ENCODE measurements at regions not wholly inside any gene's neighbourhood (a gene's known extent, or its start where the extent isn't known, plus 50 kb on each side); places are given as distances from the start of the nearest gene placed in this dataset.

GRCh38 chr2:217735899-217736298 is 266.9 kb downstream of the TNS1 start:
- H3K27ac ChIP-seq (ENCODE audit: low read depth, low read length, poor library complexity, severe bottlenecking): no peak overlapping the region
- no peak for DNase-seq (ENCODE audit: low spot score)

GRCh38 chr2:217735034-217735433 is 267.8 kb downstream of the TNS1 start:
- CTCF ChIA-PET: no interaction called here
- peaks cover 7% of the 10 kb centered on the region for H3K4me1 ChIP-seq (ENCODE audit: insufficient read depth, low read length, poor library complexity, severe bottlenecking)

More at GRCh38 chr2:217735899-217736298, 266.9 kb downstream of the TNS1 start:
- ChIA-PET POLR2A (ENCODE audit: low non-redundant PET) (no interaction called here), CTCF (no interaction called here)
- intact Hi-C loops (cut with micrococcal nuclease; ENCODE audit: unreplicated experiment): no loop called here
- Histone ChIP-seq H3K9me3 (ENCODE audit: low read depth, low read length, poor library complexity, severe bottlenecking) (no peaks in the 10 kb centered on the region), H3K4me3 (ENCODE audit: low read depth, low read length, poor library complexity, severe bottlenecking) (no peak overlapping the region), H3K27me3 (replicated peaks; ENCODE audit: insufficient read depth, low read depth, low read length, poor library complexity) (no peaks in the 10 kb centered on the region), H3K36me3 (ENCODE audit: insufficient read depth, low read length, poor library complexity, severe bottlenecking) (no peaks in the 10 kb centered on the region), H3K4me1 (ENCODE audit: insufficient read depth, low read length, poor library complexity, severe bottlenecking) (no peaks in the 10 kb centered on the region)
- BruUV-seq (replicated peaks): no TSS peak
- TF ChIP-seq CTCF (conservative IDR thresholded peaks at IDR 0.05; ENCODE audit: low read depth, low read length): no peak

GRCh38 chr2:217733461-217733860 is 269.3 kb downstream of the TNS1 start:
- H3K27ac ChIP-seq (ENCODE audit: low read depth, low read length, poor library complexity, severe bottlenecking): no peak overlapping the region
- DNase-seq (ENCODE audit: low spot score): no peak

More at GRCh38 chr2:217735034-217735433, 267.8 kb downstream of the TNS1 start:
- DNase-seq (ENCODE audit: low spot score): no peak
- POLR2A ChIA-PET (ENCODE audit: low non-redundant PET): no interaction called here
- H3K27me3 ChIP-seq (replicated peaks; ENCODE audit: insufficient read depth, low read depth, low read length, poor library complexity): no peaks in the 10 kb centered on the region
- no peak overlapping the region for H3K4me3 ChIP-seq (ENCODE audit: low read depth, low read length, poor library complexity, severe bottlenecking)
- H3K36me3 ChIP-seq (ENCODE audit: insufficient read depth, low read length, poor library complexity, severe bottlenecking): no peaks in the 10 kb centered on the region
- H3K27ac ChIP-seq (ENCODE audit: low read depth, low read length, poor library complexity, severe bottlenecking): no peak overlapping the region
- no peaks in the 10 kb centered on the region for H3K9me3 ChIP-seq (ENCODE audit: low read depth, low read length, poor library complexity, severe bottlenecking)
- BruUV-seq (replicated peaks): no TSS peak
- intact Hi-C loops (cut with micrococcal nuclease; ENCODE audit: unreplicated experiment): no loop called here
- TF ChIP-seq EZH2 (IDR thresholded peaks at IDR 0.05; ENCODE audit: borderline replicate concordance, low read depth, low read length, poor library complexity, severe bottlenecking) (no peak), CTCF (conservative IDR thresholded peaks at IDR 0.05; ENCODE audit: low read depth, low read length) (no peak)

More at GRCh38 chr2:217733461-217733860, 269.3 kb downstream of the TNS1 start:
- Histone ChIP-seq H3K9me3 (ENCODE audit: low read depth, low read length, poor library complexity, severe bottlenecking) (no peaks in the 10 kb centered on the region), H3K27me3 (replicated peaks; ENCODE audit: insufficient read depth, low read depth, low read length, poor library complexity) (no peaks in the 10 kb centered on the region), H3K4me3 (ENCODE audit: low read depth, low read length, poor library complexity, severe bottlenecking) (no peak overlapping the region), H3K36me3 (ENCODE audit: insufficient read depth, low read length, poor library complexity, severe bottlenecking) (no peaks in the 10 kb centered on the region), H3K4me1 (ENCODE audit: insufficient read depth, low read length, poor library complexity, severe bottlenecking) (peaks cover 17% of the 10 kb centered on the region)
- POLR2A ChIA-PET (ENCODE audit: low non-redundant PET): no interaction called here
- BruUV-seq (replicated peaks): no TSS peak
- CTCF ChIA-PET: no interaction called here
- no peak for TF ChIP-seq EZH2 (IDR thresholded peaks at IDR 0.05; ENCODE audit: borderline replicate concordance, low read depth, low read length, poor library complexity, severe bottlenecking)
- TF ChIP-seq CTCF (conservative IDR thresholded peaks at IDR 0.05; ENCODE audit: low read depth, low read length): no peak
- intact Hi-C loops (cut with micrococcal nuclease; ENCODE audit: unreplicated experiment): no loop called here
